IMR-90 (cell line): ENCODE measurements at regions not wholly inside any gene's neighbourhood (a gene's known extent, or its start where the extent isn't known, plus 50 kb on each side); places are given as distances from the start of the nearest gene placed in this dataset.

Experiments
- ATAC-seq: fragments of 200-7000 bp; cut with Tn5 transposase; 2 replicates; pipeline ENCODE4 v1.9.1; 2020; ENCODE audit warnings: low read depth, mild to moderate bottlenecking, moderate library complexity
- BruUV-seq: library from RNA; stranded (reverse); fragments of 400-500 nt; replicated peaks from 2 replicates; lab custom pipeline; 2021; lab: Mats Ljungman, UMichigan
- CTCF ChIA-PET: fragments of 300-600 bp; formaldehyde crosslinking; extraction: SDS; loops from one replicate; lab custom pipeline; 2021; ENCODE audit warnings: antibody characterized with exemption; lab: Yijun Ruan, JAX
- POLR2A ChIA-PET: fragments of 300-600 bp; sonication (Branson Sonifier 250); formaldehyde crosslinking; loops from one replicate; lab custom pipeline; 2022; ENCODE audit warnings: antibody characterized with exemption; ENCODE audit not compliant: unreplicated experiment; lab: Charles Lee
- DNase-seq: peaks from one replicate; pipeline ENCODE4 v3.0.0; 2013
- H2AFZ ChIP-seq: replicated peaks from 2 replicates; pipeline ENCODE3; 2013; ENCODE audit warnings: low read length, mild to moderate bottlenecking; ENCODE audit not compliant: poor library complexity
- H2AK5ac ChIP-seq: 2 replicates; pipeline ENCODE4 v1.6.1; 2013; ENCODE audit warnings: low read depth, low read length, inconsistent platforms
- H2AK9ac ChIP-seq: replicated peaks from 2 replicates; pipeline ENCODE3; 2013; ENCODE audit warnings: mild to moderate bottlenecking, low read depth, low read length, moderate library complexity; ENCODE audit not compliant: poor library complexity
- H2BK120ac ChIP-seq: 2 replicates; pipeline ENCODE4 v1.6.1; 2013; ENCODE audit warnings: low read depth, low read length, inconsistent platforms
- H2BK15ac ChIP-seq: 3 replicates; pipeline ENCODE4 v1.6.1; 2013; ENCODE audit warnings: low read depth, low read length, inconsistent platforms
- H2BK20ac ChIP-seq: 2 replicates; pipeline ENCODE4 v1.6.1; 2013; ENCODE audit warnings: low read depth, mild to moderate bottlenecking, inconsistent platforms, low read length, moderate library complexity
- H2BK5ac ChIP-seq: 2 replicates; pipeline ENCODE4 v1.6.1; 2013; ENCODE audit warnings: mild to moderate bottlenecking, low read depth, low read length, inconsistent platforms; ENCODE audit not compliant: poor library complexity, severe bottlenecking
- H3K14ac ChIP-seq: replicated peaks from 2 replicates; pipeline ENCODE4 v1.6.1; 2013; ENCODE audit warnings: low read depth, low read length, inconsistent platforms
- H3K18ac ChIP-seq: 2 replicates; pipeline ENCODE4 v1.6.1; 2013; ENCODE audit warnings: low read depth, low read length, control low read depth
- H3K23ac ChIP-seq: 2 replicates; pipeline ENCODE4 v1.6.1; 2013; ENCODE audit warnings: low read depth, low read length, inconsistent platforms
- H3K27ac ChIP-seq: 2 replicates; pipeline ENCODE4 v1.5.1; 2013; ENCODE audit warnings: mild to moderate bottlenecking, control low read depth, low read length; ENCODE audit not compliant: insufficient read depth
- H3K27me3 ChIP-seq: 2 replicates; pipeline ENCODE4 v1.6.1; 2013; ENCODE audit warnings: low read length; ENCODE audit not compliant: control insufficient read depth, insufficient read depth
- H3K36me3 ChIP-seq: 2 replicates; pipeline ENCODE4 v1.6.1; 2013; ENCODE audit warnings: low read length, mixed read lengths; ENCODE audit not compliant: control insufficient read depth, insufficient read depth
- H3K4ac ChIP-seq: 2 replicates; pipeline ENCODE4 v1.6.1; 2013; ENCODE audit warnings: low read depth, low read length, inconsistent platforms
- H3K4me1 ChIP-seq: 2 replicates; pipeline ENCODE4 v1.6.1; 2013; ENCODE audit warnings: low read length, mixed read lengths; ENCODE audit not compliant: control insufficient read depth, insufficient read depth
- H3K4me2 ChIP-seq: 2 replicates; pipeline ENCODE4 v1.6.1; 2013; ENCODE audit warnings: low read depth, mild to moderate bottlenecking, control low read depth, low read length, moderate library complexity
- H3K4me3 ChIP-seq: 2 replicates; pipeline ENCODE4 v1.5.1; 2013; ENCODE audit warnings: low read depth, mild to moderate bottlenecking, control low read depth, low read length, moderate library complexity; ENCODE audit not compliant: insufficient read depth
- H3K56ac ChIP-seq: 2 replicates; pipeline ENCODE4 v1.6.1; 2013; ENCODE audit warnings: low read length, inconsistent platforms; ENCODE audit not compliant: insufficient read depth; ENCODE audit errors: extremely low read depth
- H3K79me1 ChIP-seq, 2 experiments: 2 replicates each; pipeline ENCODE4 v1.6.1; 2013; ENCODE audit warnings: low read length in 2 of 2, inconsistent platforms in 1 of 2, low read depth in 1 of 2
- H3K9ac ChIP-seq: 2 replicates; pipeline ENCODE4 v1.6.1; 2013; ENCODE audit warnings: low read depth, low read length, control low read depth
- H3K9me1 ChIP-seq: 2 replicates; pipeline ENCODE4 v1.6.1; 2013; ENCODE audit warnings: low read length, inconsistent platforms; ENCODE audit not compliant: insufficient read depth
- H3K9me3 ChIP-seq: 2 replicates; pipeline ENCODE4 v1.6.1; 2013; ENCODE audit warnings: low read length; ENCODE audit not compliant: control insufficient read depth, insufficient read depth
- H4K20me1 ChIP-seq: 2 replicates; pipeline ENCODE4 v1.6.1; 2013; ENCODE audit warnings: low read length, inconsistent platforms; ENCODE audit not compliant: insufficient read depth
- H4K5ac ChIP-seq: 2 replicates; pipeline ENCODE4 v1.6.1; 2013; ENCODE audit warnings: mild to moderate bottlenecking, low read depth, low read length, control low read depth
- H4K8ac ChIP-seq, 2 experiments: 2 replicates each; pipeline ENCODE4 v1.6.1; 2013; ENCODE audit warnings: low read depth in 2 of 2, low read length in 2 of 2, control low read depth in 1 of 2, inconsistent platforms in 1 of 2
- H4K91ac ChIP-seq: 2 replicates; pipeline ENCODE4 v1.6.1; 2013; ENCODE audit warnings: low read depth, low read length, inconsistent platforms; ENCODE audit not compliant: insufficient read depth
- BHLHE40 ChIP-seq: fragments of 150-350 bp; IDR thresholded peaks from 2 replicates; pipeline ENCODE4 v1.6.1; 2016; ENCODE audit warnings: mild to moderate bottlenecking, low read depth, low read length
- CEBPB ChIP-seq: IDR thresholded peaks from 2 replicates; pipeline ENCODE4 v1.6.1; 2012; ENCODE audit warnings: low read depth, low read length, improper control_type of control experiment
- CHD1 ChIP-seq: IDR thresholded peaks from 2 replicates; pipeline ENCODE4 v1.6.1; 2012; ENCODE audit warnings: low read depth, low read length, improper control_type of control experiment
- FOS ChIP-seq: fragments of 150-350 bp; IDR thresholded peaks from 2 replicates; pipeline ENCODE4 v1.6.1; 2016; ENCODE audit warnings: low read depth, low read length
- MAFK ChIP-seq: IDR thresholded peaks from 2 replicates; pipeline ENCODE4 v1.6.1; 2012; ENCODE audit warnings: low read depth, low read length, improper control_type of control experiment
- MAZ ChIP-seq: IDR thresholded peaks from 2 replicates; pipeline ENCODE4 v1.6.1; 2012; ENCODE audit warnings: low read depth, mild to moderate bottlenecking, low read length, improper control_type of control experiment, moderate library complexity, borderline replicate concordance
- MXI1 ChIP-seq: IDR thresholded peaks from 2 replicates; pipeline ENCODE4 v1.6.1; 2012; ENCODE audit warnings: low read depth, mild to moderate bottlenecking, low read length, moderate library complexity, borderline replicate concordance
- NFE2L2 ChIP-seq: fragments of 150-350 bp; IDR thresholded peaks from 2 replicates; pipeline ENCODE4 v1.6.1; 2016; ENCODE audit warnings: low read depth, mild to moderate bottlenecking, low read length
- POLR2A ChIP-seq: IDR thresholded peaks from 2 replicates; pipeline ENCODE4 v1.6.1; 2012; ENCODE audit warnings: mild to moderate bottlenecking, low read depth, low read length
- RAD21 ChIP-seq: IDR thresholded peaks from 2 replicates; pipeline ENCODE4 v1.6.1; 2012; ENCODE audit warnings: low read length, improper control_type of control experiment
- RCOR1 ChIP-seq: IDR thresholded peaks from 2 replicates; pipeline ENCODE4 v1.6.1; 2012; ENCODE audit warnings: mild to moderate bottlenecking, low read length, improper control_type of control experiment; ENCODE audit not compliant: insufficient replicate concordance
- RFX5 ChIP-seq: IDR thresholded peaks from 2 replicates; pipeline ENCODE4 v1.8.0; 2012; ENCODE audit warnings: low read depth, mild to moderate bottlenecking, low read length, moderate library complexity
- SMC3 ChIP-seq: fragments of 150-350 bp; IDR thresholded peaks from 2 replicates; pipeline ENCODE4 v1.6.1; 2016; ENCODE audit warnings: low read depth, mild to moderate bottlenecking, antibody characterized with exemption, low read length, moderate library complexity
- dilution Hi-C: fragments of 300-500 bp; cut with HindIII; formaldehyde crosslinking; loops from one replicate; pipeline ENCODE4 v1.14.3; 2018; ENCODE audit warnings: low sequenced_read_pairs; ENCODE audit not compliant: unreplicated experiment
- in situ Hi-C: fragments of 300-500 bp; cut with MboI; formaldehyde crosslinking; loops from 3 replicates; pipeline ENCODE4 v1.14.3; 2019; ENCODE audit warnings: low sequenced_read_pairs, inconsistent platforms, mixed read lengths
- intact Hi-C: fragments of 100-400 bp; cut with micrococcal nuclease; formaldehyde crosslinking; loops from 2 replicates; pipeline ENCODE4 v1.10.0; 2022
- TF ChIP-seq, protein P1 (sequence below): conservative IDR thresholded peaks from 2 replicates; pipeline ENCODE4 v1.5.1; 2012; ENCODE audit warnings: mild to moderate bottlenecking, low read depth, low read length, improper control_type of control experiment
- TF ChIP-seq, protein P2 (sequence below): fragments of 150-350 bp; IDR thresholded peaks from 2 replicates; pipeline ENCODE4 v1.6.1; 2016; ENCODE audit warnings: low read depth, mild to moderate bottlenecking, low read length, moderate library complexity, borderline replicate concordance
- TF ChIP-seq, protein P3 (sequence below): fragments of 150-350 bp; IDR thresholded peaks from 2 replicates; pipeline ENCODE4 v1.6.1; 2017; ENCODE audit warnings: mild to moderate bottlenecking, antibody characterized with exemption, low read length, low read depth

DNA sequence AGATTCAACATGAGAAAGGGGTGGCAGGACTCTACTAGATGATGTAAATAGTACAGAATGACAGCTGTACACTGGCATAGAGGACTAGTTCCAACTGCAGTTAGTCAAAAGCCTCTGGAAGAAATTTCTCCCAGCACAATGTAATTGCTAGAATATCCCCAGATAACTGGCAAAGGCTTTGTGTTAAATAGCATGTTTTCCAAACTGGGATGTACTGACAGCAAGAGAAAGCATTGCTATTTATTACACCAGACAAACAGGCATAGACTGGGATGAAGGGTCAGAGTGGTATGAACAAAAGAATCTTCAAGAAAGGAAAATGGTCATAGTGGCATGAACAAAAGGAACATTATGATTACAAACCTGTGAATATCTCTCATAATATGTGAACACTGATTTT is 115.9 kb upstream of the CXADR start:
- H2BK20ac ChIP-seq: no peak overlapping the region
- no peak overlapping the region for H3K4me3 ChIP-seq

More for the DNA sequence above, 115.9 kb upstream of the CXADR start:
- H3K36me3 ChIP-seq: no peaks in the 10 kb centered on the region
- no peak overlapping the region for H4K5ac ChIP-seq
- no peak overlapping the region for H2BK15ac ChIP-seq
- no peak overlapping the region for H2AK5ac ChIP-seq
- H2AK9ac ChIP-seq: no peak overlapping the region
- no peak overlapping the region for H3K9ac ChIP-seq
- no peak overlapping the region for H2BK5ac ChIP-seq
- H3K4ac ChIP-seq: no peak overlapping the region
- no peaks in the 10 kb centered on the region for H4K20me1 ChIP-seq
- in situ Hi-C loops: no loop called here
- H3K56ac ChIP-seq: no peak overlapping the region
- no peak overlapping the region for H3K23ac ChIP-seq
- POLR2A ChIA-PET: no interaction called here
- H4K8ac ChIP-seq: no peak overlapping the region
- H2AFZ ChIP-seq: no peak overlapping the region
- no peaks in the 10 kb centered on the region for H3K9me3 ChIP-seq
- peaks cover 2% of the 10 kb centered on the region; the same call in 1 of the 2 replicates for H3K27me3 ChIP-seq
- no peak overlapping the region for H3K4me2 ChIP-seq
- CTCF ChIA-PET: no interaction called here
- BruUV-seq: no TSS peak
- no peak overlapping the region for H3K14ac ChIP-seq
- H3K79me1 ChIP-seq: no peaks in the 10 kb centered on the region
- TF ChIP-seq, protein P1, sequence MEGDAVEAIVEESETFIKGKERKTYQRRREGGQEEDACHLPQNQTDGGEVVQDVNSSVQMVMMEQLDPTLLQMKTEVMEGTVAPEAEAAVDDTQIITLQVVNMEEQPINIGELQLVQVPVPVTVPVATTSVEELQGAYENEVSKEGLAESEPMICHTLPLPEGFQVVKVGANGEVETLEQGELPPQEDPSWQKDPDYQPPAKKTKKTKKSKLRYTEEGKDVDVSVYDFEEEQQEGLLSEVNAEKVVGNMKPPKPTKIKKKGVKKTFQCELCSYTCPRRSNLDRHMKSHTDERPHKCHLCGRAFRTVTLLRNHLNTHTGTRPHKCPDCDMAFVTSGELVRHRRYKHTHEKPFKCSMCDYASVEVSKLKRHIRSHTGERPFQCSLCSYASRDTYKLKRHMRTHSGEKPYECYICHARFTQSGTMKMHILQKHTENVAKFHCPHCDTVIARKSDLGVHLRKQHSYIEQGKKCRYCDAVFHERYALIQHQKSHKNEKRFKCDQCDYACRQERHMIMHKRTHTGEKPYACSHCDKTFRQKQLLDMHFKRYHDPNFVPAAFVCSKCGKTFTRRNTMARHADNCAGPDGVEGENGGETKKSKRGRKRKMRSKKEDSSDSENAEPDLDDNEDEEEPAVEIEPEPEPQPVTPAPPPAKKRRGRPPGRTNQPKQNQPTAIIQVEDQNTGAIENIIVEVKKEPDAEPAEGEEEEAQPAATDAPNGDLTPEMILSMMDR: no peak
- TF ChIP-seq POLR2A (no peak), FOS (no peak), RAD21 (no peak), MXI1 (no peak), CEBPB (no peak), RCOR1 (no peak), SMC3 (no peak), RFX5 (no peak), NFE2L2 (no peak), BHLHE40 (no peak), CHD1 (no peak), MAFK (no peak), MAZ (no peak)
- TF ChIP-seq, protein P2, sequence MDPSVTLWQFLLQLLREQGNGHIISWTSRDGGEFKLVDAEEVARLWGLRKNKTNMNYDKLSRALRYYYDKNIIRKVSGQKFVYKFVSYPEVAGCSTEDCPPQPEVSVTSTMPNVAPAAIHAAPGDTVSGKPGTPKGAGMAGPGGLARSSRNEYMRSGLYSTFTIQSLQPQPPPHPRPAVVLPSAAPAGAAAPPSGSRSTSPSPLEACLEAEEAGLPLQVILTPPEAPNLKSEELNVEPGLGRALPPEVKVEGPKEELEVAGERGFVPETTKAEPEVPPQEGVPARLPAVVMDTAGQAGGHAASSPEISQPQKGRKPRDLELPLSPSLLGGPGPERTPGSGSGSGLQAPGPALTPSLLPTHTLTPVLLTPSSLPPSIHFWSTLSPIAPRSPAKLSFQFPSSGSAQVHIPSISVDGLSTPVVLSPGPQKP: no peak
- TF ChIP-seq, protein P3, sequence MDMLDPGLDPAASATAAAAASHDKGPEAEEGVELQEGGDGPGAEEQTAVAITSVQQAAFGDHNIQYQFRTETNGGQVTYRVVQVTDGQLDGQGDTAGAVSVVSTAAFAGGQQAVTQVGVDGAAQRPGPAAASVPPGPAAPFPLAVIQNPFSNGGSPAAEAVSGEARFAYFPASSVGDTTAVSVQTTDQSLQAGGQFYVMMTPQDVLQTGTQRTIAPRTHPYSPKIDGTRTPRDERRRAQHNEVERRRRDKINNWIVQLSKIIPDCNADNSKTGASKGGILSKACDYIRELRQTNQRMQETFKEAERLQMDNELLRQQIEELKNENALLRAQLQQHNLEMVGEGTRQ: no peak
- H2BK120ac ChIP-seq: no peak overlapping the region
- intact Hi-C loops: no loop called here
- dilution Hi-C loops: no loop called here
- DNase-seq (no peak), ATAC-seq (no peak)
- no peaks in the 10 kb centered on the region for H3K4me1 ChIP-seq
- H3K9me1 ChIP-seq: no peaks in the 10 kb centered on the region
- no peak overlapping the region for H3K27ac ChIP-seq
- no peak overlapping the region for H3K18ac ChIP-seq
- no peak overlapping the region for H4K91ac ChIP-seq
